ENCODE measurements at regions not wholly inside any gene's neighbourhood (a gene's known extent, or its start where the extent isn't known, plus 50 kb on each side); places are given as distances from the start of the nearest gene placed in this dataset.

DNA sequence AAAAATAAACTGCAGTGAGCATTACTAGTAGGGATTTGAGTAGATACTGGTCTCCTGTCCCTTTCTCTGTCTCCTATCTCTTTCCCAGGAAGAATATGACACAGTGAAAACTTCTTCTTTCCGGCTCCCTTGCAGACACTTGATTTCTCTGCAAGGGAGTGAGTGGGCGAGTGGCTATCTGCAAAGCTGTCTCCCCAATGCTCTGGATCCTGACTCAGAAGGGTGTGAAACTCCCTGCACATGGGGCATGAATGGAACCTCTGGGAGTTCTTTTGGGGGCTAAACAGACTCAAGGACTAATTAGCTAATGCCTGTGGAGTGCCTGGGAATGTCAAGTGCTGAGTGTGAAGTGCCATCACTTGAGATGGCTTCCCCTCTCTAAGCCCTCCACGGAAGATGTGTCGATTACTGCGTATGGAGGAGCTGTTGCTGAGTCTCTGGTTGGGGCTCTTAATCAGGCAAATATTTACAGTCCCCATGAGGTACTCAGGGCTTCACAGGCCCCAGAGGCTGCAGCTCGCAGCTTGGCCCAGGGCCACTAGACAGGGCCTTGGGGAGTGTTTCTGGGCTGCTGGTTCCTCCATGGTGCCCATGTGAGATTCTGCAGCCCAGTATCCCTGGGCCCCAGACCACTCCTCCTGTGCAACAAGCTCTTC is 139.8 kb downstream of the RPS24 start:
- Histone ChIP-seq H3K27me3 (ENCODE audit: control insufficient read depth in 1 of 2, insufficient read depth in 2 of 2, low read length in 2 of 2) (no peaks in the 10 kb centered on the region), H3K9me3 (ENCODE audit: control insufficient read depth in 1 of 2, low read length in 2 of 2) (no peaks in the 10 kb centered on the region), H3K4me1 (ENCODE audit: control insufficient read depth in 1 of 2, insufficient read depth in 2 of 2, low read length in 2 of 2) (no peaks in the 10 kb centered on the region), H3K27ac (ENCODE audit: low read depth, low read length) (no peak overlapping the region), H3K9ac (ENCODE audit: low read depth in 1 of 2, low read length in 2 of 2) (no peak overlapping the region), H3K4me3 (ENCODE audit: low read depth in 1 of 2, low read length in 2 of 2) (no peak overlapping the region), H3K36me3 (ENCODE audit: control insufficient read depth in 1 of 2, insufficient read depth in 2 of 2, low read length in 2 of 2) (no peaks in the 10 kb centered on the region)

DNA sequence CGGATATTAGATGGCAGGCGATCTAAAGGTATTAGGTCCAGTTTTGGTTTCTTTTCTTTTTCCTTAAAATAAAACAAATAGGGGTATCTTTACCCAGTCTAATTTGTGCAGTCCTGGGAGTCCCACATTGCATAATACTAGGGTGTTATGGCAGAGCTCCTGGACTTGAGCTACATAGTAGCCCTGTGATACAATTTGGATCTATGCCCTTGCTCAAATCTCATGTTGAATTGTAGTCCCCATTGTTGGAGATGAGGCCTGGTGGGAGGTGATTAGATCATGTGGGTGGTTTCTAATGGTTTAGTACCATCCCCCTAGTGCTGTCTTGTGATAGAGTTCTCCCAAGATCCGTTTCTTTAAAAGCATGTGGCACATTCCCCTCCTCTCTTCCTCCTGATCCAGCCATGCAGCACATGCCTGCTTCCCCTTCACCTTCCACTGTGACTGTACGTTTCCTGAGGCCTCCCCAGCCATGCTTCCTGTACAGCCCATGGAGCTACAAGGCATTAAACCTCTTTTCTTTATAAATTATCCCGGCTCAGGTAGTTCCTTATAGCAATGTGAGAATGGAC is 141.9 kb downstream of the RPS24 start:
- Histone ChIP-seq H3K36me3 (ENCODE audit: control insufficient read depth in 1 of 2, insufficient read depth in 2 of 2, low read length in 2 of 2) (no peaks in the 10 kb centered on the region), H3K27ac (ENCODE audit: low read depth, low read length) (no peak overlapping the region), H3K4me1 (ENCODE audit: control insufficient read depth in 1 of 2, insufficient read depth in 2 of 2, low read length in 2 of 2) (no peaks in the 10 kb centered on the region), H3K9ac (ENCODE audit: low read depth in 1 of 2, low read length in 2 of 2) (no peak overlapping the region), H3K27me3 (ENCODE audit: control insufficient read depth in 1 of 2, insufficient read depth in 2 of 2, low read length in 2 of 2) (peaks cover 4 to 7% of the 10 kb centered on the region in 2 donors), H3K4me3 (ENCODE audit: low read depth in 1 of 2, low read length in 2 of 2) (no peak overlapping the region), H3K9me3 (ENCODE audit: control insufficient read depth in 1 of 2, low read length in 2 of 2) (no peaks in the 10 kb centered on the region)

DNA sequence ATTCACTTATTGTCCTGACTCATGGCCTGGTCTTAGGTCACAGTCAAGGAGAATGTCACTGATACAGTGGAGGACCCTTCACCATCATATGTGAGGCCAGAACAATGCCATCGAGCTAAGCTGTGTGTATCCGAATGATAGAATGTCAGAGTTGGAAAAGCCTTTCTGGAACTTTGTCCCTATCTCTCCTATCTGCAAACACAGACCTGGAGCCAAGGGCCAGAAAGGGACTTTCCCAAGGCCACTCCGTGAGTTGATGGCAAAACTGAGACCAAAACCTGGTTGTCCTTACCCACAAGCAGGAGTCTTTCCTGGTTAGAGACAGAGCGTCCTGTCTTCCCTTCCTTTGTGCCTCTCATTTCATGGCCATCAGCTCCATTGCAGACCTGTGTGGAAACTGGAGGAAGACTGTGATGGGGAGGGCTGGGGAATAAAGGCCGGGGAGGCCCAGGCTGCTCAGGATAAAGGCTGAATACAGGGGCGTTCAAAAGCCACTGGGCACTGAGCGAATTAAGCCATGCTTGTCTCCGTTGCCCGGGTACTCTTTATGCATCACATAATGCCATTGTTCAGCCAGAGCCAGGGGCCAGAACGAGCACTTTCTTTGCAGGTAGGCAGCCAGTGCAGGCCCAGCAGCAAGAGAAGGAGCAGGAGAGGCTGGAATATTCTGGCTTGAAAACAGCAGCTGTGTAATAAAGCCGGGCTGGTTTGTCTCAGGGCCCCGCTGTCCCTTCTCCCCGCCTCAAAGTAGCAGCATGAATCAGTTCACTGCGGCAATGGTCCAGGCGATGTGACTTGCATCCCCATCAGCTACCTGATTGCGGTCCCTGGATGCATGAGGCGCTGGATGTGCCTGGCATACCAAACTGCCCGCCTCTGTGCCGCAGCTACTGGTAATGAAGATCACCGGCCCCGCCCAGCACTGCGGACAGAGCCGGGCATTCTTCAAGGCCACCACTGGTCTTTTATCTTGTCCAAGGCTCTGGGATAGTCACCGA is 143.0 kb downstream of the RPS24 start:
- Histone ChIP-seq H3K4me1 (ENCODE audit: control insufficient read depth in 1 of 2, insufficient read depth in 2 of 2, low read length in 2 of 2) (no peaks in the 10 kb centered on the region), H3K9me3 (ENCODE audit: control insufficient read depth in 1 of 2, low read length in 2 of 2) (no peaks in the 10 kb centered on the region), H3K9ac (ENCODE audit: low read depth in 1 of 2, low read length in 2 of 2) (no peak overlapping the region), H3K4me3 (ENCODE audit: low read depth in 1 of 2, low read length in 2 of 2) (no peak overlapping the region), H3K27ac (ENCODE audit: low read depth, low read length) (no peak overlapping the region), H3K27me3 (ENCODE audit: control insufficient read depth in 1 of 2, insufficient read depth in 2 of 2, low read length in 2 of 2) (peaks cover 7 to 8% of the 10 kb centered on the region in 2 donors), H3K36me3 (ENCODE audit: control insufficient read depth in 1 of 2, insufficient read depth in 2 of 2, low read length in 2 of 2) (no peaks in the 10 kb centered on the region)

DNA sequence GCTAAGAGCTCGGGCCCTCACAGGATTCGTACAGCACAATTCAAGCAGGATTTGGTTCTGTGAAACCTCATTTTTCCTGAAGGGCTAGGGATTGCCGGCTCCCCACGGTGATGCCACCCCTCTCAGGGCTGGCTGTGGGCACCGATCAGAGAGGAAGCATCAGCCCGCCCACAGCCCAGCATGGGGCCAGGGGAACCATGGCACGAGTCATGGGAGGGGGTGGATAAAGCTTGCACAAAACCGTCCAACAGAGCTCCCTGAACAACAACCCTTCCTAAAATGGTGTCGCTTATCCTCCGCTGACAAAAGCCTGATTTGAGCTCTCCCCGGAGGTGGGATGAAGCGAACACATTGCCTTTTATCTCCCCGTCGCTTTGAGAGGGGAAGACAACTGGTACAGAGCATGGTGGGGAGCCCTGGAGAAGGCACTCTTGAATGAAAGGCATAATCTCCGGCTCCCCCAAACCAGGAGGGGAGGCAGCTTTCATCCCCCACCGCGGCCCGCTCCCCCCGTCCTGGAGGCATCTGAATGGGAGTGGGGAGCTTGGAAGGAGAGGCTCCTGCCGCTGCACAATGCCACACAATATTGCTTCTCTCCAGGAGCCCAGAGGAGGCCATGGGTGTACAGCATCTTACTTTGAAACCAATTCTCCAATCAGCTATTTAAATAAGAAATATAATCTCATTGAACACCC is 144.0 kb downstream of the RPS24 start:
- Histone ChIP-seq H3K36me3 (ENCODE audit: control insufficient read depth in 1 of 2, insufficient read depth in 2 of 2, low read length in 2 of 2) (no peaks in the 10 kb centered on the region), H3K4me3 (ENCODE audit: low read depth in 1 of 2, low read length in 2 of 2) (no peak overlapping the region), H3K27ac (ENCODE audit: low read depth, low read length) (no peak overlapping the region), H3K9me3 (ENCODE audit: control insufficient read depth in 1 of 2, low read length in 2 of 2) (no peaks in the 10 kb centered on the region), H3K9ac (ENCODE audit: low read depth in 1 of 2, low read length in 2 of 2) (no peak overlapping the region), H3K27me3 (ENCODE audit: control insufficient read depth in 1 of 2, insufficient read depth in 2 of 2, low read length in 2 of 2) (peaks cover 7 to 8% of the 10 kb centered on the region in 2 donors), H3K4me1 (ENCODE audit: control insufficient read depth in 1 of 2, insufficient read depth in 2 of 2, low read length in 2 of 2) (no peaks in the 10 kb centered on the region)

DNA sequence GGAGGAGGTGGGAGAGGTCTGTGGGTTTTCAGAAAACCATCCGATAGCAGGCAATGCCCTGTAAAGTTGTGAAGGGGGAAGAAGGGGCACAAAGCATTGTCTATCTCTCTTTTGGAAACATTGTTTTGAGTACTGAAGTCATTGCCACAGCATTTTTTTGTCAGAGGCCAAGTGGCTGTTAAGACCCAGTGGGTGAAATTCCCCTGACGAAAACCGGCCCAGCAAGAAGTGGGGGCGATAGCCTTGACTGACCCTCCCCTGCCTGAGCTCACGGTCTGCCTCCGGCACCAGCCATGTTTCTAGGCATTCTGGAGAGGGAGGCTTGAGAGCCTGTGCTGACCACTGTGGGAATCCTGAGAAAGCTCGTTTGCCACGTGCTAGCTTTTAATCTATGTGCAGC is 144.7 kb downstream of the RPS24 start:
- no peak overlapping the region for H3K9ac ChIP-seq (ENCODE audit: low read depth in 1 of 2, low read length in 2 of 2)
- no peaks in the 10 kb centered on the region for H3K4me1 ChIP-seq (ENCODE audit: control insufficient read depth in 1 of 2, insufficient read depth in 2 of 2, low read length in 2 of 2)
- H3K36me3 ChIP-seq (ENCODE audit: control insufficient read depth in 1 of 2, insufficient read depth in 2 of 2, low read length in 2 of 2): no peaks in the 10 kb centered on the region
- H3K4me3 ChIP-seq (ENCODE audit: low read depth in 1 of 2, low read length in 2 of 2): no peak overlapping the region
- H3K27ac ChIP-seq (ENCODE audit: low read depth, low read length): no peak overlapping the region
- H3K27me3 ChIP-seq (ENCODE audit: control insufficient read depth in 1 of 2, insufficient read depth in 2 of 2, low read length in 2 of 2): peaks cover 7 to 8% of the 10 kb centered on the region in 2 donors
- no peaks in the 10 kb centered on the region for H3K9me3 ChIP-seq (ENCODE audit: control insufficient read depth in 1 of 2, low read length in 2 of 2)

DNA sequence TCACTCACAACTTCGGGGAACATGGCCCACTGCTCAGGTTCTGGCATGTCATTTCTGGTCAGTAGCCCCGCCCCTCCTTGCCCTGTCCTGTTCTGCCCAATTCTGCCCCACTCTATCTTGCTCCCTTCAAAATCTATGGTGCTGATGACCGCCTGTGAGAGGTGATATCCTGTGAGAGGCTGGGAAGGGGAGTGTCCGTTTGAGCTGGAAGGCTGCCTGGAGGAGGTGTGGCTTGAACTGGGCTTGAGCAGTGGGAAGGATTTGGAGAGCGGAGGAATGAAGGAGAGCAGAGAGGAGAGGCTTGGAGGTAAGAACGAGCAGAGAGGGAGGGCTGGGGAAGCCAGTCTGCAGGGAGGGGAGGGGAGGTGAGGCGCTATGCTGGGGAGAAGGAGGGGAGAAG is 145.3 kb downstream of the RPS24 start:
- Histone ChIP-seq H3K27me3 (ENCODE audit: control insufficient read depth in 1 of 2, insufficient read depth in 2 of 2, low read length in 2 of 2) (peaks cover 7 to 8% of the 10 kb centered on the region in 2 donors), H3K9me3 (ENCODE audit: control insufficient read depth in 1 of 2, low read length in 2 of 2) (no peaks in the 10 kb centered on the region), H3K27ac (ENCODE audit: low read depth, low read length) (no peak overlapping the region), H3K4me3 (ENCODE audit: low read depth in 1 of 2, low read length in 2 of 2) (no peak overlapping the region), H3K36me3 (ENCODE audit: control insufficient read depth in 1 of 2, insufficient read depth in 2 of 2, low read length in 2 of 2) (no peaks in the 10 kb centered on the region), H3K9ac (ENCODE audit: low read depth in 1 of 2, low read length in 2 of 2) (no peak overlapping the region), H3K4me1 (ENCODE audit: control insufficient read depth in 1 of 2, insufficient read depth in 2 of 2, low read length in 2 of 2) (no peaks in the 10 kb centered on the region)

DNA sequence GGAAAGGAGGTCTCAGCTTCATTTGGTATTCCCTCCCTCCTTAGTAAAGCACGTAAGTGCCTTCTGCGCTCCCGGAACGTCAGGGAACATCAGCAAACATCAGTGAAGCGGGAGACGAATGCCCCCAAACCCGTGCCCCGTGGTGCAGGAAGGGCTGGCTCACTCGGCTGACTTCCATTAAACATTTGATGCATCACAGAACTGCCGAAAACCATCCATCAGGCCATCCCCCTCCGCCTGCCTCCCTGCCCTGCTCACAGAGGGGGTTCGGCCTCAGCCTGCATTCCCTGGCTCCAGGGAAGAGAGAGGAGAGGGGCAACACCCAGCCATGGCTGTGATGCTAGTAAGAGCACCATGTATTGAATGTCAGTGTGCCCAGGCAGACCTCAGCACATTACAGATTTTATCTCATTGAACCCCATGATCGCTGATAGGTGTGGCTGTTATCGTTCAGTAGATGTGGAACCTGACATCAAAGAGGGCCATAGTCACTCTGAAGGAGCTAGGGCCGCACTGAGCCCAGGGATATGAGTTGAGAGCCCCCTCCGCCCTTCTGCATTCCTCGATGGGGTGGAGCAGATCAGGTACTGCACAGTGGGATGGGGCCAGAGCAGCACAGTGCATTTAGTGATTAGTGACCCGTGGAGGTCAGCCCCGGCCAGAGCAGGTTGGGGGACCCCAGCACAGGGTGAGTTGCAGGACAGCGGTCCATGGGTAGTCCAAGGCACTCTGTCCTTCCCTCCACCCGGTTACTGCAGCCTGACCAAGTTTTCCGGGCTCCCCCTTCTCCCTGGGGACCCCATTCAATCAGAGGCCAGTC is 146.4 kb downstream of the RPS24 start:
- H3K4me1 ChIP-seq (ENCODE audit: control insufficient read depth in 1 of 2, insufficient read depth in 2 of 2, low read length in 2 of 2): no peaks in the 10 kb centered on the region
- no peaks in the 10 kb centered on the region for H3K9me3 ChIP-seq (ENCODE audit: control insufficient read depth in 1 of 2, low read length in 2 of 2)
- H3K36me3 ChIP-seq (ENCODE audit: control insufficient read depth in 1 of 2, insufficient read depth in 2 of 2, low read length in 2 of 2): no peaks in the 10 kb centered on the region
- H3K27ac ChIP-seq (ENCODE audit: low read depth, low read length): no peak overlapping the region
- H3K4me3 ChIP-seq (ENCODE audit: low read depth in 1 of 2, low read length in 2 of 2): no peak overlapping the region
- H3K9ac ChIP-seq (ENCODE audit: low read depth in 1 of 2, low read length in 2 of 2): no peak overlapping the region
- peaks cover 7 to 8% of the 10 kb centered on the region in 2 donors for H3K27me3 ChIP-seq (ENCODE audit: control insufficient read depth in 1 of 2, insufficient read depth in 2 of 2, low read length in 2 of 2)

DNA sequence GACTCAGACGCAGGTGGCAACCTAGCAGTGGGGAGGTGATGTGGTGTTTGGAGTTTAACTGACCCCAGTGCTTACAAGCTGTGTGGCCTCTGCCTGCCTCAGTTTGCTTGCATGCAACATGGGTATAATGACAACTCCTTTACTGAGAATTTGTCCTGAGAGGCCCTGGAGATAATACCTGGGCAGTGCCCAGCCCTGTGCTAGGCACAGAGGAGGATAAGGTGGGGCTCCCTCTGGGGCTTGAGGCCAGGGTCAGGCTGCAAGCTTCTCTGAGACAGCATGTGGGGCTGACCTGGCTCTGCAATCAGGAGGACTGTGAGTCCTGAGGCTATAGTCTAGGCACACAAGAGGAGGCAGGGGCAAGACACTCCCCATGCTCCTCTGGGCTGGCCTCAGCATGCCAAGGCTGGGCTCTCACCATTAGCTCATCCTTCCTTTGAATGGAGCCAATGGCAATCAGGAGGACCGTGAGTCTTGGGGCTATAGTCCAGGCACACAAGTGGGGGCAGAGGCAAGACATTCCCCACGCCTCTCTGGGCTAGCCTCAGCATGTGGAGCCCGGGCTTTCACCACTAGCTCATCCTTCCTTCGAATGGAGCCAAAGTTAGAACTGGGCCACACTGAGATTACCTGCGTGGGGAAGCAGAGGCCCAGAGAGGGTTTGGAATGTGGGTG is 147.9 kb downstream of the RPS24 start:
- Histone ChIP-seq H3K4me3 (ENCODE audit: low read depth in 1 of 2, low read length in 2 of 2) (no peak overlapping the region), H3K4me1 (ENCODE audit: control insufficient read depth in 1 of 2, insufficient read depth in 2 of 2, low read length in 2 of 2) (no peaks in the 10 kb centered on the region), H3K27ac (ENCODE audit: low read depth, low read length) (no peak overlapping the region), H3K9ac (ENCODE audit: low read depth in 1 of 2, low read length in 2 of 2) (no peak overlapping the region), H3K27me3 (ENCODE audit: control insufficient read depth in 1 of 2, insufficient read depth in 2 of 2, low read length in 2 of 2) (peaks cover 7 to 8% of the 10 kb centered on the region in 2 donors), H3K9me3 (ENCODE audit: control insufficient read depth in 1 of 2, low read length in 2 of 2) (no peaks in the 10 kb centered on the region), H3K36me3 (ENCODE audit: control insufficient read depth in 1 of 2, insufficient read depth in 2 of 2, low read length in 2 of 2) (no peaks in the 10 kb centered on the region)

DNA sequence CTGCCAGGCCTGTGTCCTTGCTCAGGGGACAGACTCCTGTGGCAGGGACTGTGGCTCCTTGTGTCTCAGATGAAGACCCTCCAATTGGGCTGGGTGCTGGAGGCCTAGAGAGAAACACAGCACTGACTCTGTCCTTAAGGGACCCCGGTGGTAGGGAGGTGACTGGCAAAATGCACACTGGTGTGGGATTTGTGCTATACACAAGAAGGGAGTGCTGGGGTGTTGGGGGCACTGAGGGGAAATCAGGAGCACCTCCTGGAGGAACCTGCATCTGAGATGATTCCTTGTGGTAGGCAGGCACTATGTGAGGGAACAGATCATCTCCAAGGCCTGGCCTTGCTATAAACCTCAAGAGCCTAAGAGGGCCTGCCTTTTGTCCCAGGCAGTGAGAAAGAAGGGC is 149.2 kb downstream of the RPS24 start:
- Histone ChIP-seq H3K9ac (ENCODE audit: low read depth in 1 of 2, low read length in 2 of 2) (no peak overlapping the region), H3K4me1 (ENCODE audit: control insufficient read depth in 1 of 2, insufficient read depth in 2 of 2, low read length in 2 of 2) (no peaks in the 10 kb centered on the region), H3K9me3 (ENCODE audit: control insufficient read depth in 1 of 2, low read length in 2 of 2) (no peaks in the 10 kb centered on the region), H3K27me3 (ENCODE audit: control insufficient read depth in 1 of 2, insufficient read depth in 2 of 2, low read length in 2 of 2) (peaks cover 7 to 8% of the 10 kb centered on the region in 2 donors), H3K36me3 (ENCODE audit: control insufficient read depth in 1 of 2, insufficient read depth in 2 of 2, low read length in 2 of 2) (no peaks in the 10 kb centered on the region), H3K27ac (ENCODE audit: low read depth, low read length) (no peak overlapping the region), H3K4me3 (ENCODE audit: low read depth in 1 of 2, low read length in 2 of 2) (no peak overlapping the region)
